Epithelial cell of prostate (primary cell): ENCODE measurements at regions not wholly inside any gene's neighbourhood (a gene's known extent, or its start where the extent isn't known, plus 50 kb on each side); places are given as distances from the start of the nearest gene placed in this dataset.
"Not testable (repeated sequence)": the region's sequence is repeated elsewhere in the genome, so short reads cannot be mapped to it uniquely, and the experiment has no call there.

Experiments
- DNase-seq: peaks from one replicate; pipeline ENCODE4 v3.0.0-alpha.2; 2011; ENCODE audit warnings: low read depth, low spot score
- H3K27ac ChIP-seq: fragments of 450-650 bp; 2 replicates; pipeline ENCODE4 v1.5.1; 2017; ENCODE audit warnings: mild to moderate bottlenecking

GRCh38 chr16:63813862-63814261 lies 1308.0 kb downstream of the CDH11 start:
- H3K27ac ChIP-seq: no peak overlapping the region
- no peak for DNase-seq

GRCh38 chr16:63808730-63809129 lies 1313.1 kb downstream of the CDH11 start:
- H3K27ac ChIP-seq: no peak overlapping the region
- DNase-seq: no peak

- peak; percentile 60 for DNase-seq
- H3K27ac ChIP-seq: peak overlapping the region; percentile 66
Observed at GRCh38 chr16:63806794-63807506, 1314.9 kb downstream of the CDH11 start.

GRCh38 chr16:63804126-63804525 lies 1317.7 kb downstream of the CDH11 start:
- DNase-seq: no peak
- no peak overlapping the region for H3K27ac ChIP-seq

GRCh38 chr16:63789603-63790002 lies 1332.3 kb downstream of the CDH11 start:
- H3K27ac ChIP-seq: no peak overlapping the region
- no peak for DNase-seq

- no peak for DNase-seq
- no peak overlapping the region for H3K27ac ChIP-seq
Observed at GRCh38 chr16:63787014-63787413, 1334.8 kb downstream of the CDH11 start.

GRCh38 chr16:63785170-63785569 lies 1336.7 kb downstream of the CDH11 start:
- H3K27ac ChIP-seq: no peak overlapping the region
- DNase-seq: no peak

- no peak for DNase-seq
- no peak overlapping the region for H3K27ac ChIP-seq
Observed at GRCh38 chr16:63776437-63776836, 1345.4 kb downstream of the CDH11 start.

- no peak for DNase-seq
- no peak overlapping the region for H3K27ac ChIP-seq
Observed at GRCh38 chr16:63776034-63776433, 1345.8 kb downstream of the CDH11 start.

GRCh38 chr16:63774302-63774701 lies 1347.6 kb downstream of the CDH11 start:
- DNase-seq: no peak
- H3K27ac ChIP-seq: no peak overlapping the region

GRCh38 chr16:63769211-63769610 lies 1352.7 kb downstream of the CDH11 start:
- DNase-seq: no peak

GRCh38 chr16:63760246-63760645 lies 1361.6 kb downstream of the CDH11 start:
- DNase-seq, H3K27ac ChIP-seq: not testable (repeated sequence)

More at GRCh38 chr16:63769211-63769610, 1352.7 kb downstream of the CDH11 start:
- H3K27ac ChIP-seq: no peak overlapping the region

- no peak for DNase-seq
- H3K27ac ChIP-seq: no peak overlapping the region
Observed at GRCh38 chr16:63752347-63752746, 1369.5 kb downstream of the CDH11 start.

- H3K27ac ChIP-seq: peak overlapping the region; percentile 26
- DNase-seq: no peak
Observed at GRCh38 chr16:63749276-63749675, 1372.6 kb downstream of the CDH11 start.

GRCh38 chr16:63745456-63745855 lies 1376.4 kb downstream of the CDH11 start:
- no peak for DNase-seq
- H3K27ac ChIP-seq: no peak overlapping the region

- no peak overlapping the region for H3K27ac ChIP-seq
Observed at GRCh38 chr16:63744077-63744874, 1377.6 kb downstream of the CDH11 start.

GRCh38 chr16:63742150-63742549 lies 1379.7 kb downstream of the CDH11 start:
- no peak for DNase-seq
- no peak overlapping the region for H3K27ac ChIP-seq

More at GRCh38 chr16:63744077-63744874, 1377.6 kb downstream of the CDH11 start:
- DNase-seq: no peak

- no peak overlapping the region for H3K27ac ChIP-seq
- no peak for DNase-seq
Observed at GRCh38 chr16:63737633-63738032, 1384.2 kb downstream of the CDH11 start.

- no peak for DNase-seq
- H3K27ac ChIP-seq: no peak overlapping the region
Observed at GRCh38 chr16:63735456-63735855, 1386.4 kb downstream of the CDH11 start.

- H3K27ac ChIP-seq: no peak overlapping the region
- no peak for DNase-seq
Observed at GRCh38 chr16:63720848-63721247, 1401.0 kb downstream of the CDH11 start.

GRCh38 chr16:63719926-63720325 lies 1401.9 kb downstream of the CDH11 start:
- no peak overlapping the region for H3K27ac ChIP-seq
- no peak for DNase-seq
